WTC11 (cell line): ENCODE measurements at regions not wholly inside any gene's neighbourhood (a gene's known extent, or its start where the extent isn't known, plus 50 kb on each side); places are given as distances from the start of the nearest gene placed in this dataset.

Experiments used
- ATAC-seq: fragments of 200-7000 bp; cut with Tn5 transposase; 2 replicates; pipeline ENCODE4 v1.10.0; 2021; ENCODE audit warnings: mild to moderate bottlenecking, moderate library complexity
- CTCF ChIA-PET: fragments of 300-600 bp; sonication (Branson Sonifier 250); formaldehyde crosslinking; loops from one replicate; lab custom pipeline; 2021; ENCODE audit warnings: antibody characterized with exemption; lab: Charles Lee
- POLR2A ChIA-PET: fragments of 350-600 bp; sonication (Branson Sonifier 250); formaldehyde crosslinking; loops from one replicate; lab custom pipeline; 2021; ENCODE audit warnings: antibody characterized with exemption; lab: Charles Lee
- DNase-seq: peaks from one replicate; pipeline ENCODE4 v3.0.0; 2021; ENCODE audit warnings: low spot score
- H3K27ac Mint-ChIP-seq: 2 replicates; pipeline ENCODE4 v1.8.0; 2021; ENCODE audit warnings: mixed read lengths
- H3K27me3 Mint-ChIP-seq: 2 replicates; pipeline ENCODE4 v1.8.0; 2021; ENCODE audit warnings: low read depth, mild to moderate bottlenecking, moderate library complexity, mixed read lengths
- H3K36me3 Mint-ChIP-seq: 2 replicates; pipeline ENCODE4 v1.8.0; 2021; ENCODE audit warnings: mixed read lengths
- H3K4me1 Mint-ChIP-seq: 2 replicates; pipeline ENCODE4 v1.8.0; 2022; ENCODE audit warnings: mixed read lengths
- H3K4me3 Mint-ChIP-seq: 2 replicates; pipeline ENCODE4 v1.8.0; 2021; ENCODE audit warnings: mild to moderate bottlenecking, moderate library complexity, mixed read lengths
- H3K9me3 Mint-ChIP-seq: 2 replicates; pipeline ENCODE4 v1.8.0; 2021; ENCODE audit warnings: mixed read lengths
- GRHL2 ChIP-seq: fragments of 250-450 bp; sonication (Bioruptor Pico); IDR thresholded peaks from 2 replicates; pipeline ENCODE4 v1.8.0; 2022; ENCODE audit warnings: mild to moderate bottlenecking, moderate library complexity; ENCODE audit not compliant: insufficient replicate concordance, severe bottlenecking
- JAZF1 ChIP-seq: fragments of 250-450 bp; sonication (Bioruptor Pico); IDR thresholded peaks from 2 replicates; pipeline ENCODE4 v1.9.0; 2021; ENCODE audit warnings: moderate library complexity, mild to moderate bottlenecking, inconsistent platforms
- JUN ChIP-seq: sonication (generic); formaldehyde crosslinking; IDR thresholded peaks from 2 replicates; pipeline ENCODE4 v1.8.0; 2023; ENCODE audit warnings: mild to moderate bottlenecking, missing genetic modification reagents
- MXD4 ChIP-seq: fragments of 250-450 bp; sonication (Bioruptor Pico); IDR thresholded peaks from 2 replicates; pipeline ENCODE4 v1.8.0; 2021; ENCODE audit warnings: mild to moderate bottlenecking, moderate library complexity, borderline replicate concordance
- NFYB ChIP-seq: sonication (generic); formaldehyde crosslinking; conservative IDR thresholded peaks from 2 replicates; pipeline ENCODE4 v1.8.0; 2022; ENCODE audit warnings: low read depth, missing genetic modification reagents
- NR1H2 ChIP-seq: sonication (generic); formaldehyde crosslinking; IDR thresholded peaks from 2 replicates; pipeline ENCODE4 v1.9.0; 2021; ENCODE audit warnings: mild to moderate bottlenecking, moderate library complexity, missing genetic modification reagents
- NR3C1 ChIP-seq: sonication (generic); formaldehyde crosslinking; conservative IDR thresholded peaks from 2 replicates; pipeline ENCODE4 v1.8.1; 2023; ENCODE audit warnings: low read depth, mild to moderate bottlenecking, missing genetic modification reagents
- TCF7 ChIP-seq: sonication (generic); formaldehyde crosslinking; IDR thresholded peaks from 2 replicates; pipeline ENCODE4 v1.8.0; 2022; ENCODE audit warnings: mild to moderate bottlenecking, low read depth, missing genetic modification reagents, moderate library complexity
- TEAD1 ChIP-seq: sonication (generic); formaldehyde crosslinking; IDR thresholded peaks from 2 replicates; pipeline ENCODE4 v1.8.0; 2022; ENCODE audit warnings: mild to moderate bottlenecking, missing genetic modification reagents
- ZNF121 ChIP-seq: sonication (generic); formaldehyde crosslinking; IDR thresholded peaks from 2 replicates; pipeline ENCODE4 v1.8.0; 2023; ENCODE audit warnings: missing genetic modification reagents
- ZNF232 ChIP-seq: sonication (generic); formaldehyde crosslinking; IDR thresholded peaks from 2 replicates; pipeline ENCODE4 v1.8.0; 2022; ENCODE audit warnings: mild to moderate bottlenecking, missing genetic modification reagents
- ZNF317 ChIP-seq: sonication (generic); formaldehyde crosslinking; IDR thresholded peaks from 2 replicates; pipeline ENCODE4 v1.8.1; 2023; ENCODE audit warnings: low read depth, mild to moderate bottlenecking, moderate library complexity, missing genetic modification reagents, borderline replicate concordance
- TF ChIP-seq, protein P1 (sequence below): sonication (generic); formaldehyde crosslinking; IDR thresholded peaks from 2 replicates; pipeline ENCODE4 v1.8.1; 2023; ENCODE audit warnings: mild to moderate bottlenecking, missing genetic modification reagents, borderline replicate concordance
- TF ChIP-seq, protein P2 (sequence below): sonication (generic); formaldehyde crosslinking; IDR thresholded peaks from 2 replicates; pipeline ENCODE4 v1.8.0; 2022; ENCODE audit warnings: mild to moderate bottlenecking, missing genetic modification reagents
- TF ChIP-seq, protein P3 (sequence below): sonication (generic); formaldehyde crosslinking; IDR thresholded peaks from 2 replicates; pipeline ENCODE4 v1.8.1; 2023; ENCODE audit warnings: mild to moderate bottlenecking, moderate library complexity, missing genetic modification reagents
- TF ChIP-seq, protein P4 (sequence below): sonication (generic); formaldehyde crosslinking; IDR thresholded peaks from 2 replicates; pipeline ENCODE4 v1.8.1; 2023; ENCODE audit warnings: mild to moderate bottlenecking, missing genetic modification reagents
- TF ChIP-seq, protein P5 (sequence below): fragments of 250-450 bp; sonication (Bioruptor Pico); IDR thresholded peaks from 2 replicates; pipeline ENCODE4 v2.1.2; 2022; ENCODE audit warnings: mild to moderate bottlenecking, moderate library complexity
- TF ChIP-seq, protein P6 (sequence below): sonication (generic); formaldehyde crosslinking; IDR thresholded peaks from 2 replicates; pipeline ENCODE4 v1.8.0; 2023; ENCODE audit warnings: missing genetic modification reagents, mild to moderate bottlenecking, borderline replicate concordance

DNA sequence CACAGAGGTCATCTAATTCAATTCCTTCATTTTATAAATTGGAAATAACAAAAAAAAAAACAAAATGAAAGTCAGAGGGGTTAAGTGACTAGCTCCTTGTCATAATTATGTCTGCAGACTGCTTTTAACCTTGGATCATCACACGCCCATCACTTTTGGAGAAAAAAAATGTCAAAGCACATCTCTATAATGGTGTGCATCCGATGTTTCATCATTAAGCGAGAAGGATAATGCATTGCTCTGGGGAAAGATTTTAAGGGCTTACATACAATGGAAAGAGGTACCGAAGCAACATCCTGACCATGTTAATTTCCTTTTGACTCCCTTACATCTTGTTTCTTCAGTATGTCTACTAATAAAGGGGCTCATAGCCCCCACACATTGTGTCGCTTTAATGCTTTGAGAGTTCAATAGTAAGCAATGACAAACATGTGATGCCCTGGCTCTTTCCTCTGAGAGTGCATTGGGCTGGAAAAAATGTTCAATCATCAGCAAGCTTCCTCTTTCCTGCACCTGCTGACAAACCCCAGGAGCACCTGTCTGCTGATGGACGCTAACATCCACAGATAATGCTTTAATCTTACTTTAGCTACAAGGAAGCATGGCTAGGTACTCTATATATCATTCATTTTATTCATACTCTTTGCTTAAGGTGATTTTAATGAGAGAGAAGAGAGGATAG, 242.2 kb downstream of the SMARCA2 start:
- TF ChIP-seq GRHL2 (no peak), TEAD1 (CRISPR knock-in tag) (no peak), JAZF1 (CRISPR knock-in tag) (no peak), NR3C1 (CRISPR knock-in tag) (no peak), TCF7 (CRISPR knock-in tag) (no peak), MXD4 (CRISPR knock-in tag) (no peak), NFYB (CRISPR knock-in tag) (no peak)
- TF ChIP-seq, protein P1, sequence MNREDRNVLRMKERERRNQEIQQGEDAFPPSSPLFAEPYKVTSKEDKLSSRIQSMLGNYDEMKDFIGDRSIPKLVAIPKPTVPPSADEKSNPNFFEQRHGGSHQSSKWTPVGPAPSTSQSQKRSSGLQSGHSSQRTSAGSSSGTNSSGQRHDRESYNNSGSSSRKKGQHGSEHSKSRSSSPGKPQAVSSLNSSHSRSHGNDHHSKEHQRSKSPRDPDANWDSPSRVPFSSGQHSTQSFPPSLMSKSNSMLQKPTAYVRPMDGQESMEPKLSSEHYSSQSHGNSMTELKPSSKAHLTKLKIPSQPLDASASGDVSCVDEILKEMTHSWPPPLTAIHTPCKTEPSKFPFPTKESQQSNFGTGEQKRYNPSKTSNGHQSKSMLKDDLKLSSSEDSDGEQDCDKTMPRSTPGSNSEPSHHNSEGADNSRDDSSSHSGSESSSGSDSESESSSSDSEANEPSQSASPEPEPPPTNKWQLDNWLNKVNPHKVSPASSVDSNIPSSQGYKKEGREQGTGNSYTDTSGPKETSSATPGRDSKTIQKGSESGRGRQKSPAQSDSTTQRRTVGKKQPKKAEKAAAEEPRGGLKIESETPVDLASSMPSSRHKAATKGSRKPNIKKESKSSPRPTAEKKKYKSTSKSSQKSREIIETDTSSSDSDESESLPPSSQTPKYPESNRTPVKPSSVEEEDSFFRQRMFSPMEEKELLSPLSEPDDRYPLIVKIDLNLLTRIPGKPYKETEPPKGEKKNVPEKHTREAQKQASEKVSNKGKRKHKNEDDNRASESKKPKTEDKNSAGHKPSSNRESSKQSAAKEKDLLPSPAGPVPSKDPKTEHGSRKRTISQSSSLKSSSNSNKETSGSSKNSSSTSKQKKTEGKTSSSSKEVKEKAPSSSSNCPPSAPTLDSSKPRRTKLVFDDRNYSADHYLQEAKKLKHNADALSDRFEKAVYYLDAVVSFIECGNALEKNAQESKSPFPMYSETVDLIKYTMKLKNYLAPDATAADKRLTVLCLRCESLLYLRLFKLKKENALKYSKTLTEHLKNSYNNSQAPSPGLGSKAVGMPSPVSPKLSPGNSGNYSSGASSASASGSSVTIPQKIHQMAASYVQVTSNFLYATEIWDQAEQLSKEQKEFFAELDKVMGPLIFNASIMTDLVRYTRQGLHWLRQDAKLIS (CRISPR knock-in tag) = no peak
- TF ChIP-seq, protein P2, sequence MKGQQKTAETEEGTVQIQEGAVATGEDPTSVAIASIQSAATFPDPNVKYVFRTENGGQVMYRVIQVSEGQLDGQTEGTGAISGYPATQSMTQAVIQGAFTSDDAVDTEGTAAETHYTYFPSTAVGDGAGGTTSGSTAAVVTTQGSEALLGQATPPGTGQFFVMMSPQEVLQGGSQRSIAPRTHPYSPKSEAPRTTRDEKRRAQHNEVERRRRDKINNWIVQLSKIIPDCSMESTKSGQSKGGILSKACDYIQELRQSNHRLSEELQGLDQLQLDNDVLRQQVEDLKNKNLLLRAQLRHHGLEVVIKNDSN (CRISPR knock-in tag) = no peak
- TF ChIP-seq, protein P3, sequence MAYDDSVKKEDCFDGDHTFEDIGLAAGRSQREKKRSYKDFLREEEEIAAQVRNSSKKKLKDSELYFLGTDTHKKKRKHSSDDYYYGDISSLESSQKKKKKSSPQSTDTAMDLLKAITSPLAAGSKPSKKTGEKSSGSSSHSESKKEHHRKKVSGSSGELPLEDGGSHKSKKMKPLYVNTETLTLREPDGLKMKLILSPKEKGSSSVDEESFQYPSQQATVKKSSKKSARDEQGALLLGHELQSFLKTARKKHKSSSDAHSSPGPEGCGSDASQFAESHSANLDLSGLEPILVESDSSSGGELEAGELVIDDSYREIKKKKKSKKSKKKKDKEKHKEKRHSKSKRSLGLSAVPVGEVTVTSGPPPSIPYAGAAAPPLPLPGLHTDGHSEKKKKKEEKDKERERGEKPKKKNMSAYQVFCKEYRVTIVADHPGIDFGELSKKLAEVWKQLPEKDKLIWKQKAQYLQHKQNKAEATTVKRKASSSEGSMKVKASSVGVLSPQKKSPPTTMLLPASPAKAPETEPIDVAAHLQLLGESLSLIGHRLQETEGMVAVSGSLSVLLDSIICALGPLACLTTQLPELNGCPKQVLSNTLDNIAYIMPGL = no peak
- H3K4me3 Mint-ChIP-seq = no peak overlapping the region
- ChIA-PET POLR2A (interaction anchor here (0.6 to 0.7 kb wide), 3 partner anchors 24 to 1440 kb away, joined by 4 to 7 read pairs (median 4); no protein-coding TSS in a partner anchor), CTCF (no interaction called here)
- peaks cover 11% of the 10 kb centered on the region for H3K36me3 Mint-ChIP-seq
- H3K9me3 Mint-ChIP-seq = peaks cover 15% of the 10 kb centered on the region
- H3K27ac Mint-ChIP-seq = no peak overlapping the region; the same call in 1 of the 2 replicates
- peaks cover 22% of the 10 kb centered on the region for H3K4me1 Mint-ChIP-seq
- ATAC-seq (no peak), DNase-seq (no peak)
- no peaks in the 10 kb centered on the region for H3K27me3 Mint-ChIP-seq

DNA sequence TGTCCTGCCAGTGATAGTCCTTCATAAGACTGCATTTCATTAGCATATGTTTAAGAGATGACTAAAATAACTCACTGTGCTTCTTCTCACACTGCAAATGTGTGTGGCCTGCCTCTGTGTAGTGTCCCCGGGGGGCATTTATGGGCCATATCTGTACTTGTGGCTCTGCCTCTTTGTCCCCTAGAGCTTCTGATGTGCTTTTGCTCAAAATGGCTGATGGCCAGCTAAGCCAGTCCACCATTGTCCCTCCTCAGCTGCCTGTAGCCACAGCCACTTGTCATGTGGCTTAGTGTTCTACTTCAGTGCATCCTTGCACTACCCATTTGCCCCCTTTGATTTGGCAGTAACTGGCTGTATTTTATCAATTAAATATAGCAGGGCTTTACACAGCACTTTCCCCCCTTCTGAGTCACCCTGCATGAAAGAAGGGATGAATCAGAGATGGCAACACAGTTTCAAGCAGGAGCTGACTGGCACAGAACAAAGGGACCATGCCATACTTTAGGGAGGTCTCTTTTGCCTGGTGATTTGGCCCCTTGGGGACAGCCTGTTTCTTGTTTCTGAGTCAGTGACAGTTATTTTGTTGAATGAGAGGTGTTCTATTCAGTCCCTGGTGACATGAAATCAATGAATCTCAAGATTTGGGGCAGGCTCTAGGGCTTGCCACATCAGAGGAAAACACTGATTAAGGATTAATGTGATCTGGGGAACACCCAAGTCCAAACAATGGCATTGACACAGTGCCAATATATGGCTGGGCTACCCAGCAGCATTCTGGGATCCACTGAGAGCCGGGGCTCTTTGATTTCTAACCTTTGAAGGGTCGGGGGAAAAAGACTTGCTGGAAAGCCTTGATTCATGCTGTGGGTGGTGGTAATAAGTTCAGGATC, 245.5 kb downstream of the SMARCA2 start:
- CTCF ChIA-PET = no interaction called here
- no peak for DNase-seq
- Mint-ChIP-seq H3K9me3 (peaks cover 16% of the 10 kb centered on the region), H3K27me3 (no peaks in the 10 kb centered on the region; the same call in 1 of the 2 replicates), H3K36me3 (peaks cover 13% of the 10 kb centered on the region), H3K4me3 (no peak overlapping the region), H3K27ac (no peak overlapping the region), H3K4me1 (peaks cover 8% of the 10 kb centered on the region)
- POLR2A ChIA-PET = no interaction called here
- ATAC-seq = no peak
- TF ChIP-seq NR1H2 (no peak), ZNF317 (CRISPR knock-in tag) (no peak), ZNF121 (CRISPR knock-in tag) (no peak), JUN (CRISPR knock-in tag) (no peak), ZNF232 (CRISPR knock-in tag) (no peak)
- TF ChIP-seq, protein P4, sequence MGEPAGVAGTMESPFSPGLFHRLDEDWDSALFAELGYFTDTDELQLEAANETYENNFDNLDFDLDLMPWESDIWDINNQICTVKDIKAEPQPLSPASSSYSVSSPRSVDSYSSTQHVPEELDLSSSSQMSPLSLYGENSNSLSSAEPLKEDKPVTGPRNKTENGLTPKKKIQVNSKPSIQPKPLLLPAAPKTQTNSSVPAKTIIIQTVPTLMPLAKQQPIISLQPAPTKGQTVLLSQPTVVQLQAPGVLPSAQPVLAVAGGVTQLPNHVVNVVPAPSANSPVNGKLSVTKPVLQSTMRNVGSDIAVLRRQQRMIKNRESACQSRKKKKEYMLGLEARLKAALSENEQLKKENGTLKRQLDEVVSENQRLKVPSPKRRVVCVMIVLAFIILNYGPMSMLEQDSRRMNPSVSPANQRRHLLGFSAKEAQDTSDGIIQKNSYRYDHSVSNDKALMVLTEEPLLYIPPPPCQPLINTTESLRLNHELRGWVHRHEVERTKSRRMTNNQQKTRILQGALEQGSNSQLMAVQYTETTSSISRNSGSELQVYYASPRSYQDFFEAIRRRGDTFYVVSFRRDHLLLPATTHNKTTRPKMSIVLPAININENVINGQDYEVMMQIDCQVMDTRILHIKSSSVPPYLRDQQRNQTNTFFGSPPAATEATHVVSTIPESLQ = no peak
- TF ChIP-seq, protein P5, sequence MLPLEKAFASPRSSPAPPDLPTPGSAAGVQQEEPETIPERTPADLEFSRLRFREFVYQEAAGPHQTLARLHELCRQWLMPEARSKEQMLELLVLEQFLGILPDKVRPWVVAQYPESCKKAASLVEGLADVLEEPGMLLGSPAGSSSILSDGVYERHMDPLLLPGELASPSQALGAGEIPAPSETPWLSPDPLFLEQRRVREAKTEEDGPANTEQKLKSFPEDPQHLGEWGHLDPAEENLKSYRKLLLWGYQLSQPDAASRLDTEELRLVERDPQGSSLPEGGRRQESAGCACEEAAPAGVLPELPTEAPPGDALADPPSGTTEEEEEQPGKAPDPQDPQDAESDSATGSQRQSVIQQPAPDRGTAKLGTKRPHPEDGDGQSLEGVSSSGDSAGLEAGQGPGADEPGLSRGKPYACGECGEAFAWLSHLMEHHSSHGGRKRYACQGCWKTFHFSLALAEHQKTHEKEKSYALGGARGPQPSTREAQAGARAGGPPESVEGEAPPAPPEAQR (CRISPR knock-in tag) = no peak
- TF ChIP-seq, protein P6, sequence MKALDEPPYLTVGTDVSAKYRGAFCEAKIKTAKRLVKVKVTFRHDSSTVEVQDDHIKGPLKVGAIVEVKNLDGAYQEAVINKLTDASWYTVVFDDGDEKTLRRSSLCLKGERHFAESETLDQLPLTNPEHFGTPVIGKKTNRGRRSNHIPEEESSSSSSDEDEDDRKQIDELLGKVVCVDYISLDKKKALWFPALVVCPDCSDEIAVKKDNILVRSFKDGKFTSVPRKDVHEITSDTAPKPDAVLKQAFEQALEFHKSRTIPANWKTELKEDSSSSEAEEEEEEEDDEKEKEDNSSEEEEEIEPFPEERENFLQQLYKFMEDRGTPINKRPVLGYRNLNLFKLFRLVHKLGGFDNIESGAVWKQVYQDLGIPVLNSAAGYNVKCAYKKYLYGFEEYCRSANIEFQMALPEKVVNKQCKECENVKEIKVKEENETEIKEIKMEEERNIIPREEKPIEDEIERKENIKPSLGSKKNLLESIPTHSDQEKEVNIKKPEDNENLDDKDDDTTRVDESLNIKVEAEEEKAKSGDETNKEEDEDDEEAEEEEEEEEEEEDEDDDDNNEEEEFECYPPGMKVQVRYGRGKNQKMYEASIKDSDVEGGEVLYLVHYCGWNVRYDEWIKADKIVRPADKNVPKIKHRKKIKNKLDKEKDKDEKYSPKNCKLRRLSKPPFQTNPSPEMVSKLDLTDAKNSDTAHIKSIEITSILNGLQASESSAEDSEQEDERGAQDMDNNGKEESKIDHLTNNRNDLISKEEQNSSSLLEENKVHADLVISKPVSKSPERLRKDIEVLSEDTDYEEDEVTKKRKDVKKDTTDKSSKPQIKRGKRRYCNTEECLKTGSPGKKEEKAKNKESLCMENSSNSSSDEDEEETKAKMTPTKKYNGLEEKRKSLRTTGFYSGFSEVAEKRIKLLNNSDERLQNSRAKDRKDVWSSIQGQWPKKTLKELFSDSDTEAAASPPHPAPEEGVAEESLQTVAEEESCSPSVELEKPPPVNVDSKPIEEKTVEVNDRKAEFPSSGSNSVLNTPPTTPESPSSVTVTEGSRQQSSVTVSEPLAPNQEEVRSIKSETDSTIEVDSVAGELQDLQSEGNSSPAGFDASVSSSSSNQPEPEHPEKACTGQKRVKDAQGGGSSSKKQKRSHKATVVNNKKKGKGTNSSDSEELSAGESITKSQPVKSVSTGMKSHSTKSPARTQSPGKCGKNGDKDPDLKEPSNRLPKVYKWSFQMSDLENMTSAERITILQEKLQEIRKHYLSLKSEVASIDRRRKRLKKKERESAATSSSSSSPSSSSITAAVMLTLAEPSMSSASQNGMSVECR (CRISPR knock-in tag) = no peak
